Endothelial cell of umbilical vein (primary cell): ENCODE measurements at regions not wholly inside any gene's neighbourhood (a gene's known extent, or its start where the extent isn't known, plus 50 kb on each side); places are given as distances from the start of the nearest gene placed in this dataset.

Experiments
- BruUV-seq: library from RNA; stranded (reverse); fragments of 400-500 nt; replicated peaks from 2 replicates; lab custom pipeline; 2021; lab: Mats Ljungman, UMichigan
- CTCF ChIA-PET: fragments of 300-600, 350-600 bp; sonication (Branson Sonifier 250); formaldehyde crosslinking; loops from one replicate; lab custom pipeline; 2021; ENCODE audit warnings: antibody characterized with exemption, inconsistent platforms; lab: Charles Lee
- POLR2A ChIA-PET: fragments of 300-600, 350-600 bp; sonication (Branson Sonifier 250); formaldehyde crosslinking; loops from one replicate; lab custom pipeline; 2021; ENCODE audit warnings: antibody characterized with exemption, inconsistent platforms; lab: Charles Lee
- DNase-seq: peaks from one replicate; pipeline ENCODE4 v3.0.0-alpha.2; 2011; ENCODE audit warnings: low read depth, low spot score
- FAIRE-seq: peaks from 2 replicates; lab custom pipeline; 2011; peaks lifted over from hg19 to GRCh38; lab: Jason Lieb, UNC
- H2AFZ ChIP-seq: 2 replicates; pipeline ENCODE4 v1.6.0; 2012; ENCODE audit warnings: low read depth, low read length, control low read depth, inconsistent platforms
- H3K27ac ChIP-seq: 2 replicates; pipeline ENCODE4 v1.5.1; 2011; ENCODE audit warnings: low read depth, mild to moderate bottlenecking, control low read depth, low read length, moderate library complexity; ENCODE audit not compliant: insufficient read depth
- H3K27me3 ChIP-seq, 2 experiments: 2 replicates each; pipeline versions ENCODE4 v1.6.0 to v1.6.1; 2011; ENCODE audit warnings: low read length in 2 of 2, mixed read lengths in 1 of 2; ENCODE audit not compliant: control insufficient read depth in 2 of 2, insufficient read depth in 2 of 2
- H3K36me3 ChIP-seq, 2 experiments: 2 replicates in 1 of 2; 3 replicates in 1 of 2; pipeline ENCODE4 v1.5.1; 2011; ENCODE audit warnings: low read length in 2 of 2, mild to moderate bottlenecking in 1 of 2, moderate library complexity in 1 of 2; ENCODE audit not compliant: control insufficient read depth in 2 of 2, insufficient read depth in 2 of 2; ENCODE audit errors: extremely low read depth in 1 of 2
- H3K4me1 ChIP-seq: 3 replicates; pipeline ENCODE4 v1.5.1; 2011; ENCODE audit warnings: mild to moderate bottlenecking, low read length; ENCODE audit not compliant: control insufficient read depth, insufficient read depth; ENCODE audit errors: extremely low read depth
- H3K4me2 ChIP-seq: 2 replicates; pipeline ENCODE4 v1.6.1; 2011; ENCODE audit warnings: low read length, control low read depth, mixed read lengths; ENCODE audit not compliant: insufficient read depth
- H3K4me3 ChIP-seq, 3 experiments: fragments of 200-600 bp in 1 of 3; sonication (generic), shearing (Covaris generic) in 1 of 3; replicated peaks in 1 of 3; 2 replicates each; pipeline ENCODE4 v1.5.1; 2011 to 2016; ENCODE audit warnings: control low read depth in 3 of 3, low read length in 3 of 3, mild to moderate bottlenecking in 2 of 3, inconsistent platforms in 1 of 3, low read depth in 1 of 3, moderate library complexity in 1 of 3; ENCODE audit not compliant: insufficient read depth in 1 of 3
- H3K79me2 ChIP-seq: 2 replicates; pipeline ENCODE4 v1.6.0; 2012; ENCODE audit warnings: low read length, inconsistent platforms; ENCODE audit not compliant: control insufficient read depth, insufficient read depth
- H3K9ac ChIP-seq: replicated peaks from 2 replicates; pipeline ENCODE3; 2011; ENCODE audit warnings: low read length, control low read depth; ENCODE audit not compliant: insufficient read depth; ENCODE audit errors: extremely low read depth
- H3K9me1 ChIP-seq: replicated peaks from 3 replicates; pipeline ENCODE4 v1.6.0; 2011; ENCODE audit warnings: mild to moderate bottlenecking, low read length; ENCODE audit not compliant: control insufficient read depth, insufficient read depth; ENCODE audit errors: extremely low read depth
- H3K9me3 ChIP-seq: replicated peaks from 2 replicates; pipeline ENCODE4 v1.5.1; 2012; ENCODE audit warnings: low read length, inconsistent platforms; ENCODE audit not compliant: control insufficient read depth, insufficient read depth
- H4K20me1 ChIP-seq: replicated peaks from 2 replicates; pipeline ENCODE3; 2011; ENCODE audit warnings: mild to moderate bottlenecking, low read length; ENCODE audit not compliant: control insufficient read depth, insufficient read depth; ENCODE audit errors: extremely low read depth
- CTCF ChIP-seq, 2 donors: IDR thresholded peaks; 1 replicate in 1 of 2; 2 replicates in 1 of 2; pipeline ENCODE4 v1.5.1; 2011; ENCODE audit warnings: low read length in 2 of 2, mild to moderate bottlenecking in 2 of 2, moderate library complexity in 2 of 2, control low read depth in 1 of 2, inconsistent platforms in 1 of 2, low read depth in 1 of 2; ENCODE audit not compliant: insufficient read depth in 1 of 2; ENCODE audit errors: extremely low read depth in 1 of 2
- EZH2 ChIP-seq: IDR thresholded peaks from 2 replicates; pipeline ENCODE4 v1.6.1; 2012; ENCODE audit warnings: borderline replicate concordance, low read depth, mild to moderate bottlenecking, moderate library complexity, low read length, inconsistent platforms; ENCODE audit not compliant: severe bottlenecking
- FOS ChIP-seq: IDR thresholded peaks from 2 replicates; pipeline ENCODE4 v1.6.1; 2011; ENCODE audit warnings: mild to moderate bottlenecking, low read length, moderate library complexity, borderline replicate concordance; ENCODE audit not compliant: insufficient read depth
- GATA2 ChIP-seq: IDR thresholded peaks from 2 replicates; pipeline ENCODE4 v1.7.0; 2011; ENCODE audit warnings: low read depth, mild to moderate bottlenecking, moderate library complexity, mixed read lengths, low read length; ENCODE audit not compliant: insufficient read length, insufficient read depth
- JUN ChIP-seq: IDR thresholded peaks from 2 replicates; pipeline ENCODE4 v1.6.1; 2011; ENCODE audit warnings: borderline replicate concordance, low read depth; ENCODE audit not compliant: insufficient read length, insufficient read depth
- MYC ChIP-seq: IDR thresholded peaks from one replicate; pipeline ENCODE4 v1.6.1; 2011; ENCODE audit warnings: mild to moderate bottlenecking, low read depth, low read length
- POLR2A ChIP-seq: IDR thresholded peaks from 2 replicates; pipeline ENCODE4 v1.6.1; 2012; ENCODE audit warnings: low read depth, mild to moderate bottlenecking, control low read depth, low read length
- POLR2AphosphoS5 ChIP-seq: IDR thresholded peaks from 2 replicates; pipeline ENCODE4 v1.6.1; 2012; ENCODE audit warnings: low read depth, mild to moderate bottlenecking, control low read depth, low read length, moderate library complexity; ENCODE audit not compliant: insufficient read depth
- dilution Hi-C: fragments of 300-500 bp; cut with MboI; formaldehyde crosslinking; loops from one replicate; pipeline ENCODE4 v1.15.0; 2019; ENCODE audit warnings: low sequenced_read_pairs; ENCODE audit not compliant: extremely low pct_ligation_motif_present
- intact Hi-C: fragments of 100-400 bp; cut with micrococcal nuclease; formaldehyde crosslinking; loops from one replicate; pipeline ENCODE4 v1.10.0; 2022
- TF ChIP-seq, protein P1 (sequence below): IDR thresholded peaks from 2 replicates; pipeline ENCODE4 v1.6.1; 2011; ENCODE audit not compliant: insufficient read depth, insufficient read length

DNA sequence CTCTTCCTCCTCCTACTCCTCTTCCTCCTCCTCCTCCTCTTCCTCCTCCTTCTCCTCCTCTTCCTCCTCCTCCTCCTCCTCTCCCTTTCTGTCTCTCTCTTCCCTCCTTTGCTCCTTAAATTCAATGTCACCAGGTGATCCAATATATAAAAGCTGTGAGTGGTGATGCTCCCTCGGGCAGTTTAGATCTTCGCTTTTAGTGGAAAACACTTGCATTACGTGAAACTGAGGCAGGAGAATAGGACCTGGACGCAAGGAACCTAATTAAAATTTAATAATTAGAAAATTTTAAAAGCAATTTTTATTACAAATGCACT is 279.7 kb downstream of the XXYLT1 start:
- Histone ChIP-seq H2AFZ (no peak overlapping the region), H3K4me3 (no peak overlapping the region), H3K9me3 (no peaks in the 10 kb centered on the region), H3K27me3 (no peaks in the 10 kb centered on the region), H3K4me2 (no peak overlapping the region), H3K27ac (no peak overlapping the region), H3K79me2 (no peaks in the 10 kb centered on the region), H3K9ac (no peak overlapping the region), H3K4me1 (no peaks in the 10 kb centered on the region), H3K9me1 (no peaks in the 10 kb centered on the region), H3K36me3 (no peaks in the 10 kb centered on the region), H4K20me1 (no peaks in the 10 kb centered on the region)
- ChIA-PET CTCF (interaction anchor here (1.4 kb wide), 1 partner anchor 60 kb away, joined by 3 read pairs; no protein-coding TSS in a partner anchor), POLR2A (no interaction called here)
- DNase-seq (no peak), FAIRE-seq (no peak)
- TF ChIP-seq POLR2A = no peak
- no peak for TF ChIP-seq MYC
- TF ChIP-seq FOS = no peak
- no peak for TF ChIP-seq JUN
- TF ChIP-seq, protein P1, sequence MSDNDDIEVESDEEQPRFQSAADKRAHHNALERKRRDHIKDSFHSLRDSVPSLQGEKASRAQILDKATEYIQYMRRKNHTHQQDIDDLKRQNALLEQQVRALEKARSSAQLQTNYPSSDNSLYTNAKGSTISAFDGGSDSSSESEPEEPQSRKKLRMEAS = no peak
- TF ChIP-seq POLR2AphosphoS5 = no peak
- no peak for TF ChIP-seq GATA2
- TF ChIP-seq EZH2 = no peak
- TF ChIP-seq CTCF (IDR thresholded peaks at IDR 0.05; ENCODE audit: extremely low read depth in 1 of 2, insufficient read depth in 1 of 2, low read depth in 1 of 2, low read length in 2 of 2) = no peak
- BruUV-seq = no TSS peak
- intact Hi-C loops = no loop called here
- dilution Hi-C loops = no loop called here
